ENCODE measurements at regions not wholly inside any gene's neighbourhood (a gene's known extent, or its start where the extent isn't known, plus 50 kb on each side); places are given as distances from the start of the nearest gene placed in this dataset.
"Not testable (repeated sequence)": the region's sequence is repeated elsewhere in the genome, so short reads cannot be mapped to it uniquely, and the experiment has no call there.

DNA sequence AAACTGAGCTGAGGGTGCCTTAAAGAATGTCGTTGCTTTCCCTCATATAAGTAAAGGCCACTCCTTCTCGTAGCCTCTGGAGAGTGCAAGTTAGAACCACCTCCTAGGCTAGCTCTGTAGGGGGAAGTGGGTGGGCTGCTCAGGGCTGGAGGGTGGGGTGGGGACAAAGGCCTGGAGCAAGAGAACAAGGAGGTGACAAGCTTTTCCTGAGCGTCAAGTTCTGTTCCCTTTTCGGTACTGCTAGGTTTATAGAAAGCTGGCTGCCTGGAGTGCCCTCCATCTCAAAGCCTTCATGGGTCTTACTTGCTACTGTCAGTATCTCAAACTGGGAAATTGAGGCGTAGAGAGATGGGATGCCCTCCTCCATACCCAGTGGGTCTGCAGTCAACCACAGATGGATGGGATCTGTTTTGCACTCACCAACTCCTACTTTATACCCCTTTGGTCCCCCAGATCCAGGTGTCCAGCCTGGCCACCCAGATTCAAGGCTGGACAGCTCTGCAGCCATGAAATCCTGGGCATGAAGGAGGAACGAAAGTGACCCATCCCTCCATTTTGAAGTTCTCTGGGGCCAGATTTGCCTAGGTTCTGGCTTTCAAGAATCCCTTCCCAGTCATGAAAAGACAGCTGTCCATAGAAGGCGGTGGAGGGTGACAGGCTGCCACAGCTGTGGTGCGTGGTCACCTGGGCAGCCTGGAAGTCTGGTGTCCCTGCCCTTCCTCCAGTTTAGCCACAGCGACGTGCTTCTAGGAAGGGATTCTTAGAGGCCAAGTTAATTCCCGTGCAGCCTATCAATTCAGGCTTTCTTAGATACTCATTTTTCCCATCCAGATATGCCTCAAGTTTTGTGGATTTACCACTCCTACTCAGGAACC, 117.8 kb downstream of the CRLF3 start:
- H3K9ac ChIP-seq (ENCODE audit: insufficient read depth, low read depth, low read length); ATAC-seq; BruUV-seq (replicated peaks); POLR2A ChIA-PET; H3K36me3 ChIP-seq (replicated peaks in 1 of 2; ENCODE audit: control insufficient read depth in 1 of 2, insufficient read depth in 2 of 2, low read length in 2 of 2); H4K20me1 ChIP-seq (ENCODE audit: insufficient read depth, low read length); H3K79me2 ChIP-seq (ENCODE audit: insufficient read depth, low read length); intact Hi-C loops (cut with micrococcal nuclease; ENCODE audit: unreplicated experiment); H3K27ac ChIP-seq (ENCODE audit: extremely low read length, insufficient read depth, low read length); in situ Hi-C loops (cut with HindIII; ENCODE audit: extremely low pct_ligation_motif_present, low pct_unique_long_range_greater_than_20kb); CTCF ChIA-PET (ENCODE audit: low intra/inter-chr PET ratio, low total read pairs); H3K4me3 ChIP-seq (replicated peaks in 1 of 3; ENCODE audit: insufficient read depth in 1 of 3, low read depth in 2 of 3, low read length in 3 of 3); H2AFZ ChIP-seq (ENCODE audit: low read length); DNase-seq (ENCODE audit: low spot score); H3K9me3 ChIP-seq (ENCODE audit: low read length): not testable (repeated sequence)
- Histone ChIP-seq H3K27me3 (ENCODE audit: control insufficient read depth in 1 of 2, insufficient read depth in 2 of 2, low read length in 2 of 2) (peaks cover 0 to 12% of the 10 kb centered on the region in 2 experiments; a peak in 2 of 5 replicates), H3K4me1 (ENCODE audit: insufficient read depth, low read length) (peaks cover 23% of the 10 kb centered on the region), H3K4me2 (ENCODE audit: low read depth, low read length) (peak overlapping the region; percentile 73)
- TF ChIP-seq, protein P1, sequence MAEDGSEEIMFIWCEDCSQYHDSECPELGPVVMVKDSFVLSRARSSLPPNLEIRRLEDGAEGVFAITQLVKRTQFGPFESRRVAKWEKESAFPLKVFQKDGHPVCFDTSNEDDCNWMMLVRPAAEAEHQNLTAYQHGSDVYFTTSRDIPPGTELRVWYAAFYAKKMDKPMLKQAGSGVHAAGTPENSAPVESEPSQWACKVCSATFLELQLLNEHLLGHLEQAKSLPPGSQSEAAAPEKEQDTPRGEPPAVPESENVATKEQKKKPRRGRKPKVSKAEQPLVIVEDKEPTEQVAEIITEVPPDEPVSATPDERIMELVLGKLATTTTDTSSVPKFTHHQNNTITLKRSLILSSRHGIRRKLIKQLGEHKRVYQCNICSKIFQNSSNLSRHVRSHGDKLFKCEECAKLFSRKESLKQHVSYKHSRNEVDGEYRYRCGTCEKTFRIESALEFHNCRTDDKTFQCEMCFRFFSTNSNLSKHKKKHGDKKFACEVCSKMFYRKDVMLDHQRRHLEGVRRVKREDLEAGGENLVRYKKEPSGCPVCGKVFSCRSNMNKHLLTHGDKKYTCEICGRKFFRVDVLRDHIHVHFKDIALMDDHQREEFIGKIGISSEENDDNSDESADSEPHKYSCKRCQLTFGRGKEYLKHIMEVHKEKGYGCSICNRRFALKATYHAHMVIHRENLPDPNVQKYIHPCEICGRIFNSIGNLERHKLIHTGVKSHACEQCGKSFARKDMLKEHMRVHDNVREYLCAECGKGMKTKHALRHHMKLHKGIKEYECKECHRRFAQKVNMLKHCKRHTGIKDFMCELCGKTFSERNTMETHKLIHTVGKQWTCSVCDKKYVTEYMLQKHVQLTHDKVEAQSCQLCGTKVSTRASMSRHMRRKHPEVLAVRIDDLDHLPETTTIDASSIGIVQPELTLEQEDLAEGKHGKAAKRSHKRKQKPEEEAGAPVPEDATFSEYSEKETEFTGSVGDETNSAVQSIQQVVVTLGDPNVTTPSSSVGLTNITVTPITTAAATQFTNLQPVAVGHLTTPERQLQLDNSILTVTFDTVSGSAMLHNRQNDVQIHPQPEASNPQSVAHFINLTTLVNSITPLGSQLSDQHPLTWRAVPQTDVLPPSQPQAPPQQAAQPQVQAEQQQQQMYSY (CRISPR knock-in tag; IDR thresholded peaks at IDR 0.05) = peak; percentile 37; the same call in 1 of the 2 replicates
- FAIRE-seq = peak; percentile 53
- 22% methylated on average over 10 of the region's 11 CpGs for WGBS (ENCODE audit: low lambda C conversion rate)

DNA sequence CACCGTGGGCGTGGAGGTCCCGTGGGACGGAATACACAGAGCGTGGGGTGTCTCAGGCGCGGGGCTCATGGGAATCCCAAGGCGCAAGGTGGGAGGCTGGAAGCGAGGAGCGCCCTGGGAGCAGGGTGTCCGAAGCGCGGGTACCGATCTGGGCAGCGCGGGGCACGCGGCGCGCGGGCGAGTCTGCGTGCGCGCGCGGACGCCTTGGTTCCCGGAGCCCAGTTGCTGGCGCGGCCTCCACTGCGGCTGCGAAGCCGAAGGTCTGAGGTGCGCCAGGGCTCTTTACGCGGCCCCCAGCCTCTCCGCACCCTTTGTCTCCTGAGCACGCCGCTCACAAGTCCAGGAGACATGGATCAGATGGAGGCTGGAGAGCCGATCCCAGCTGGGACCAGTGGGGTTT, 118.5 kb downstream of the CRLF3 start:
- FAIRE-seq; H3K79me2 ChIP-seq (ENCODE audit: insufficient read depth, low read length); H3K9me3 ChIP-seq (ENCODE audit: low read length); BruUV-seq (replicated peaks); ATAC-seq; H3K9ac ChIP-seq (ENCODE audit: insufficient read depth, low read depth, low read length); CTCF ChIA-PET (ENCODE audit: low intra/inter-chr PET ratio, low total read pairs); H3K36me3 ChIP-seq (replicated peaks in 1 of 2; ENCODE audit: control insufficient read depth in 1 of 2, insufficient read depth in 2 of 2, low read length in 2 of 2); H2AFZ ChIP-seq (ENCODE audit: low read length); intact Hi-C loops (cut with micrococcal nuclease; ENCODE audit: unreplicated experiment); in situ Hi-C loops (cut with HindIII; ENCODE audit: extremely low pct_ligation_motif_present, low pct_unique_long_range_greater_than_20kb); H4K20me1 ChIP-seq (ENCODE audit: insufficient read depth, low read length); DNase-seq (ENCODE audit: low spot score); POLR2A ChIA-PET; H3K27ac ChIP-seq (ENCODE audit: extremely low read length, insufficient read depth, low read length); H3K4me3 ChIP-seq (replicated peaks in 1 of 3; ENCODE audit: insufficient read depth in 1 of 3, low read depth in 2 of 3, low read length in 3 of 3); H3K4me2 ChIP-seq (ENCODE audit: low read depth, low read length): not testable (repeated sequence)
- Histone ChIP-seq H3K27me3 (ENCODE audit: control insufficient read depth in 1 of 2, insufficient read depth in 2 of 2, low read length in 2 of 2) (peaks cover 0 to 12% of the 10 kb centered on the region in 2 experiments; a peak in 2 of 5 replicates), H3K4me1 (ENCODE audit: insufficient read depth, low read length) (peaks cover 28% of the 10 kb centered on the region)
- WGBS (ENCODE audit: low lambda C conversion rate) = 59% methylated on average over 17 of the region's 41 CpGs
